ENCODE measurements at regions not wholly inside any gene's neighbourhood (a gene's known extent, or its start where the extent isn't known, plus 50 kb on each side); places are given as distances from the start of the nearest gene placed in this dataset.

DNA sequence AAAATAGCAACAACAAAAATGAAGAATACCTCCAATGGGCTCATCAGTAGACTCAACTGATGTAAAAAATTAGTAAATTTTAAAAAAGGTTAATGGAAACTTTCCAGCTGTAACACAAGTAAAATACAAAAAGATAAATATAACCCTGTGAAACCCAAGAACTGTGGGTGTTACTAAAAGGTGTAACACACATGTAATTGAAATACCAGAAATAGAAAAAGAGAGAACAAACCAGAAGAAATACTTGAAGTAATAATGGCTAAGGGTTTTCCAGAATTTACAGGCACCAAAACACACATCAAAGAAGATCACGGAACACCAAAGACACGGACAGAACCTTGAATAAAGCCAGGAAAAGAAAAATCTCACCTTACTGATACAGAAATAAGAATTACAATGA, 590.6 kb upstream of the RAB6C start:
- DNase-seq (ENCODE audit: low read depth), result no peak
- no peak overlapping the region for H3K4me3 ChIP-seq (ENCODE audit: low read depth, low read length)
- TF ChIP-seq, protein P1, sequence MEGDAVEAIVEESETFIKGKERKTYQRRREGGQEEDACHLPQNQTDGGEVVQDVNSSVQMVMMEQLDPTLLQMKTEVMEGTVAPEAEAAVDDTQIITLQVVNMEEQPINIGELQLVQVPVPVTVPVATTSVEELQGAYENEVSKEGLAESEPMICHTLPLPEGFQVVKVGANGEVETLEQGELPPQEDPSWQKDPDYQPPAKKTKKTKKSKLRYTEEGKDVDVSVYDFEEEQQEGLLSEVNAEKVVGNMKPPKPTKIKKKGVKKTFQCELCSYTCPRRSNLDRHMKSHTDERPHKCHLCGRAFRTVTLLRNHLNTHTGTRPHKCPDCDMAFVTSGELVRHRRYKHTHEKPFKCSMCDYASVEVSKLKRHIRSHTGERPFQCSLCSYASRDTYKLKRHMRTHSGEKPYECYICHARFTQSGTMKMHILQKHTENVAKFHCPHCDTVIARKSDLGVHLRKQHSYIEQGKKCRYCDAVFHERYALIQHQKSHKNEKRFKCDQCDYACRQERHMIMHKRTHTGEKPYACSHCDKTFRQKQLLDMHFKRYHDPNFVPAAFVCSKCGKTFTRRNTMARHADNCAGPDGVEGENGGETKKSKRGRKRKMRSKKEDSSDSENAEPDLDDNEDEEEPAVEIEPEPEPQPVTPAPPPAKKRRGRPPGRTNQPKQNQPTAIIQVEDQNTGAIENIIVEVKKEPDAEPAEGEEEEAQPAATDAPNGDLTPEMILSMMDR (IDR thresholded peaks at IDR 0.05; ENCODE audit: insufficient read depth, low read depth, low read length), result no peak

DNA sequence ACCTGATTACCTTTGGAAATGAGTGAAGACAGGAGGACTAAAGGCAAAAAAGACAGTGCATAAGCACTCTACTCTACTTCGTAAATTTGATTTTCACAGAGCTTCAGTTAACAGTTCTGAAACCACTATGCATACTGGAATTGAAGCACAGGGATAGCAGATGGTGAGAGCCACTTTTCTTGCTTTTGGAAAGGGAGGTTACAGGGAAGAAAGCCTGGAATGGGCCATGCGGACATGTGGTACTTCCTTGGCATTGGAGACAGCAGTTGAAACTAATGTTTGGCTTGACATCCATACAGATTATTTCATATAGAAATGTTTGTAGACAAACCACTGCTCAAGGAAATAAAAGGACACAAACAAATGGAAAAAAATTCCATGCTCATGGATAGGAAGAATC, 585.6 kb upstream of the RAB6C start:
- H3K4me3 ChIP-seq (ENCODE audit: low read depth, low read length), result no peak overlapping the region
- no peak for DNase-seq (ENCODE audit: low read depth)
- TF ChIP-seq, protein P1 (IDR thresholded peaks at IDR 0.05; ENCODE audit: insufficient read depth, low read depth, low read length), result no peak

DNA sequence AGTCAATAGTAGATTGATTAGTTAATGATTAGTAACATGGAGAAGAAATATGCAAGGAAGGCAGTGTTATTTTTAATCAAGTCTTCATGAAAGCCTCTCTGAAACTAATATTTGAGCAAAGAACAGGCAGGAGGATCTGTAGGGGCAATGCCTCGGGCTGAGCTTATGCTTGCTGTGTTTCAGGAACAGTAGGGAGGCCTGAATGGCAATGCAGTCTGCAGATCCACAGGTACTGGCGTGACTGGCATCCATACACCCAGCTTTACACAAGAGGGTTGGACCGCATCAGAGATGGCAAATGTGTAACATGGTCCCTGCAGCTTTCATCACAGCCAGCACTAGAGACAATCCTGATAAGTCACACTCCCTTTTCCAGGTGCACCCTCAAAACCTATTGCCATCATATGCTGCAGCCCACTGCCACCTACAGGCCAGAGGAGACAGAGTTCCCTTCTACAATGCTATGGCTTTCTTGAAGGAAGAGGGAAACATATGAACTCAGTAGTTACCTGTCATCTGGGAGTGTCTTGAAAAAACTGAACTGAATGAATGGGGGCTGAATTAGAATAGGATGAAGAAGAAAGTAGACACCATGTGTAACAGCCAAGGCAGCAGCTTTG, 582.4 kb upstream of the RAB6C start:
- no peak overlapping the region for H3K4me3 ChIP-seq (ENCODE audit: low read depth, low read length)
- no peak for DNase-seq (ENCODE audit: low read depth)
- TF ChIP-seq, protein P1 (IDR thresholded peaks at IDR 0.05; ENCODE audit: insufficient read depth, low read depth, low read length), result peak; percentile 10

DNA sequence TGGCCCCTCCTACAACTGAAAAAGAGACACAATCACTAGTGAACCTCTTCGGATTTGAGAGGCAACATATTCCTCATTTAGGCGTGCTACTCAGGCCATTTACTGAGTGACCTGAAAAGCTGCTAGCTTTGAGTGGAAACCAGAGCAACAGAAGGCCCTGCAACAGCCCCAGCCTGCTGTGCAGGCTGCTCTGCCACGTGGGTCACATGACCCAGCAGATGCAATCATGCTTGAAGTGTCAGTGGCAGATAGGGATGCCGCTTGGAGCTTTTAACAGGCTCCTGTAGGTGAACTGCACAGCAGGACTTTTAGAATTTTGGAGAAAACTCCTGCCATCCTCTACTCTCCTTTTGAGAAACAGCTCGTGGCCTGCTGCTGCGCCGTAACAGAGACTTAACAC, 578.6 kb upstream of the RAB6C start:
- no peak for DNase-seq (ENCODE audit: low read depth)
- TF ChIP-seq, protein P1 (IDR thresholded peaks at IDR 0.05; ENCODE audit: insufficient read depth, low read depth, low read length), result no peak
- H3K4me3 ChIP-seq (ENCODE audit: low read depth, low read length), result no peak overlapping the region

DNA sequence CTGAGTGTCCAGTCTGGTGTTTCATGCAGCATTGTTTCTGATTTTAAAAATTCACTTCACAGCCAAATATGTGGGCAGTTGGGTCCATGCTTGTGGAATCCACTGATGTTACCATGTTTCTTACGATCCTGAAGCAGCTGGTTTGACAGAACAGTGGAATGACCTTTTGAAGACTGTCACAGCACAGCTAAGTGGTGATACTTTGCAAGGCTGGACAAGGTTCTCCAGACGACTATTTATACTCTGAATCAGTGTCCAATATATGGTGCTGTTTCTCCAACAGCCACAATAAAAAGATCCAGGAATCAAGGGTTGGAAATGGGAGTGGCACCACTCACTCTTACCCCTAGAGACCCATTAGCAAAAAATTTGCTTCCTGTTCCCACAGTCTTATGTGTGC, 577.4 kb upstream of the RAB6C start:
- TF ChIP-seq, protein P1 (IDR thresholded peaks at IDR 0.05; ENCODE audit: insufficient read depth, low read depth, low read length), result no peak
- no peak for DNase-seq (ENCODE audit: low read depth)

DNA sequence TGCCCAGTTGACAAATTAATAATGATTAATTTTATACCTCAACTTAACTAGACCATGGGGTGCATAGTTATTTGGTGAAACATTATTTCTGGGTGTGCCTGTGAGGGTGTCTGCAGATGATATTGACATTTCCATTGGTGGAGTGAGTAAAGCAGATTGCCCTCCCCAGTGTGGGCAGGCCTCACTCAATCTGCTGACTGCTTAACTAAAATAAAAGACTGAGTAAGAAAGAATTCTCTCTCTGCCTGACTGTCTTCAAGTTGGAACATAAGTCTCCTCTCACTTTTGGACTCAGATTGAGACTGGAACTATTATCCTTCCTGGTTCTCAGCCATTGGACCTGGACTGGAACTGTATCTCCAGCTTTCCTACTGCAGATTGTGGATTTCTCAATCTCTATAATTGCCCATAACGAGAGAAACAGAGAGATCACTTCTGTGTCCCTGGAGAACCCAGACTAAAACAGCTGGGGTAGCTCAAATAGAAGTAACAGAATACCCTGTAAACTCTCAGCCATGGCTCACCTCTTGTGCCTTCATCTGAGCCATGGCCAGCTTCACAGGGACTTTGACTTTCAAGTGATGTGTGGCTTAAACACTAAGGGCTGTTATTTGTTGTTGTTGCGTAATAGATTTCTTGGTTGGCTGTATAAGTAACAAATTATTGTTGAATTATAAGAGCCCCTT, 575.3 kb upstream of the RAB6C start:
- no peak overlapping the region for H3K4me3 ChIP-seq (ENCODE audit: low read depth, low read length)
- TF ChIP-seq, protein P1 (IDR thresholded peaks at IDR 0.05; ENCODE audit: insufficient read depth, low read depth, low read length), result no peak
- DNase-seq (ENCODE audit: low read depth), result no peak

More for the DNA sequence above, 577.4 kb upstream of the RAB6C start:
- no peak overlapping the region for H3K4me3 ChIP-seq (ENCODE audit: low read depth, low read length)

All from fibroblast of villous mesenchyme (primary cell).